OCI-LY7 (cell line): ENCODE measurements at regions not wholly inside any gene's neighbourhood (a gene's known extent, or its start where the extent isn't known, plus 50 kb on each side); places are given as distances from the start of the nearest gene placed in this dataset.

Source experiments
- BruUV-seq: library from RNA; stranded (reverse); fragments of 400-500 nt; replicated peaks from 2 replicates; lab custom pipeline; 2021; lab: Mats Ljungman, UMichigan
- CTCF ChIA-PET: fragments of 300-600 bp; sonication (Branson Sonifier 250); formaldehyde crosslinking; loops from one replicate; lab custom pipeline; 2022; ENCODE audit warnings: antibody characterized with exemption; ENCODE audit not compliant: unreplicated experiment; lab: Charles Lee
- POLR2A ChIA-PET: fragments of 300-600 bp; sonication (Branson Sonifier 250); formaldehyde crosslinking; loops from one replicate; lab custom pipeline; 2022; ENCODE audit warnings: antibody characterized with exemption; lab: Charles Lee
- DNase-seq: peaks from one replicate; pipeline ENCODE4 v3.0.0-alpha.2; 2015; ENCODE audit warnings: low spot score
- H2AFZ ChIP-seq: fragments of 200-600 bp; sonication (generic), shearing (Covaris generic); 2 replicates; pipeline ENCODE4 v1.6.1; 2014; ENCODE audit warnings: mild to moderate bottlenecking, antibody characterized with exemption, low read length, moderate library complexity
- H3K27ac ChIP-seq: fragments of 200-600 bp; sonication (generic); 2 replicates; pipeline ENCODE4 v1.5.1; 2014; ENCODE audit warnings: mixed run types, low read depth, mild to moderate bottlenecking, moderate library complexity, low read length, inconsistent platforms; ENCODE audit not compliant: poor library complexity, severe bottlenecking
- H3K36me3 ChIP-seq: fragments of 200-600 bp; sonication (generic); 2 replicates; pipeline ENCODE4 v1.6.1; 2014; ENCODE audit warnings: mild to moderate bottlenecking, antibody characterized with exemption, low read length, moderate library complexity, mixed read lengths; ENCODE audit not compliant: insufficient read depth
- H3K4me1 ChIP-seq: fragments of 200-600 bp; sonication (generic); 2 replicates; pipeline ENCODE4 v1.5.1; 2014; ENCODE audit warnings: mild to moderate bottlenecking, low read length; ENCODE audit not compliant: insufficient read depth, poor library complexity, severe bottlenecking
- H3K4me2 ChIP-seq: fragments of 200-600 bp; sonication (generic); 2 replicates; pipeline ENCODE4 v1.6.1; 2014; ENCODE audit warnings: mild to moderate bottlenecking, low read length
- H3K4me3 ChIP-seq: fragments of 200-600 bp; sonication (generic); 2 replicates; pipeline ENCODE4 v1.5.1; 2014; ENCODE audit warnings: mild to moderate bottlenecking, low read depth, low read length; ENCODE audit not compliant: poor library complexity, severe bottlenecking
- H3K79me2 ChIP-seq: fragments of 200-600 bp; sonication (generic); 2 replicates; pipeline ENCODE4 v1.6.1; 2016; ENCODE audit warnings: low read depth, mild to moderate bottlenecking, low read length, moderate library complexity, mixed read lengths; ENCODE audit not compliant: insufficient read depth
- H3K9me2 ChIP-seq: fragments of 200-600 bp; sonication (generic); 2 replicates; pipeline ENCODE4 v1.6.1; 2016; ENCODE audit warnings: mild to moderate bottlenecking, low read length, mixed read lengths; ENCODE audit not compliant: insufficient read depth
- H3K9me3 ChIP-seq: fragments of 200-600 bp; sonication (generic); 2 replicates; pipeline ENCODE4 v1.6.1; 2014; ENCODE audit warnings: mild to moderate bottlenecking, mixed run types, low read length, mixed read lengths
- H4K20me1 ChIP-seq: fragments of 200-600 bp; sonication (generic); 2 replicates; pipeline ENCODE4 v1.6.1; 2014; ENCODE audit warnings: mild to moderate bottlenecking, antibody characterized with exemption, low read length, moderate library complexity, mixed read lengths; ENCODE audit not compliant: insufficient read depth
- EZH2phosphoT487 ChIP-seq: fragments of 200-600 bp; sonication (generic); IDR thresholded peaks from 2 replicates; pipeline ENCODE4 v1.6.1; 2018; ENCODE audit warnings: low read depth, borderline replicate concordance, mild to moderate bottlenecking, mixed run types, antibody characterized with exemption, low read length, moderate library complexity, mixed read lengths
- intact Hi-C: fragments of 100-400 bp; cut with micrococcal nuclease; formaldehyde crosslinking; loops from one replicate; pipeline ENCODE4 v1.10.0; 2022; ENCODE audit not compliant: unreplicated experiment
- TF ChIP-seq, protein P1 (sequence below): fragments of 200-600 bp; sonication (generic); conservative IDR thresholded peaks from 2 replicates; pipeline ENCODE4 v1.5.1; 2014; ENCODE audit warnings: mild to moderate bottlenecking, antibody characterized with exemption, low read length, moderate library complexity, mixed read lengths

DNA sequence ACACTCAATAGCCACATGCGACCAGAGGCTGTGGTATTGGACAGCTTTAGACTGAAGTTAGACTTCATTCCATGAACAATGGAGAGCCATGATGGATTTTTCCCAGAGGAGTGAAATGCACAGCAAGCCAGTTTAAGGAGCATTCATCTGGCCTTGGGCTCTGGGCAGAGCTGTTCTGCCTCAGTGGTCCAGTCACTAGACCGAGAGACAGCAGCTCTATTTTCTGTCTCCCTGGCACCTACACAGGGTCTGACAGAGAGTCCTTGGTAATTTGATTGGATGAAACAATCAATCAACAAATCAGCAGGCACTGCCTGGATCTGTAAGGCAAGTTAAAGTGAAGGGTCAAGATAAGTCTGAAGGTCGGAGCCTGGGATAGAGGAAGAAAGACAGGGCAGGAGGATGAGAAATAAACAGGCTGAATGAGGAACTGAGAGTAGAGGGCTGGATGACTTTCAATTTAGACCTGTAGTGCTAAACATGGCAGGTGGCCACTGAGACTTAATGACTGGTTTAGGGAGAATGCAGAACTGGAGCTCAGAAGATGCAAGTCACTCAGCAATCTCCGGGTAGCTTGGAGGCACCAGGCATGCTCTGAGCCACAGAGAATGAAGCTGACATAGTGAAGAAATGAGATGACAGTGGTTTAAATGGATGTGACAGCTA lies 98.5 kb upstream of the SLC25A36 start:
- POLR2A ChIA-PET = interaction anchor here (0.6 to 3.9 kb wide), 17 partner anchors 9 to 114 kb away, joined by 3 to 17 read pairs (median 6); no protein-coding TSS in a partner anchor
- Histone ChIP-seq H3K4me2 (peak overlapping the region; percentile 73), H3K9me3 (no peaks in the 10 kb centered on the region), H3K4me1 (peaks cover 69% of the 10 kb centered on the region), H3K79me2 (no peaks in the 10 kb centered on the region), H3K36me3 (no peaks in the 10 kb centered on the region), H3K9me2 (no peaks in the 10 kb centered on the region), H4K20me1 (no peaks in the 10 kb centered on the region), H2AFZ (peak overlapping the region; percentile 71; the same call in 1 of the 2 replicates), H3K27ac (peak overlapping the region; percentile 92), H3K4me3 (peak overlapping the region; percentile 53)
- intact Hi-C loops = loop anchor here (1.0 kb wide), 1 partner anchor 87 kb away; no protein-coding TSS in a partner anchor
- peak; percentile 95 for DNase-seq
- no TSS peak for BruUV-seq
- TF ChIP-seq, protein P1, sequence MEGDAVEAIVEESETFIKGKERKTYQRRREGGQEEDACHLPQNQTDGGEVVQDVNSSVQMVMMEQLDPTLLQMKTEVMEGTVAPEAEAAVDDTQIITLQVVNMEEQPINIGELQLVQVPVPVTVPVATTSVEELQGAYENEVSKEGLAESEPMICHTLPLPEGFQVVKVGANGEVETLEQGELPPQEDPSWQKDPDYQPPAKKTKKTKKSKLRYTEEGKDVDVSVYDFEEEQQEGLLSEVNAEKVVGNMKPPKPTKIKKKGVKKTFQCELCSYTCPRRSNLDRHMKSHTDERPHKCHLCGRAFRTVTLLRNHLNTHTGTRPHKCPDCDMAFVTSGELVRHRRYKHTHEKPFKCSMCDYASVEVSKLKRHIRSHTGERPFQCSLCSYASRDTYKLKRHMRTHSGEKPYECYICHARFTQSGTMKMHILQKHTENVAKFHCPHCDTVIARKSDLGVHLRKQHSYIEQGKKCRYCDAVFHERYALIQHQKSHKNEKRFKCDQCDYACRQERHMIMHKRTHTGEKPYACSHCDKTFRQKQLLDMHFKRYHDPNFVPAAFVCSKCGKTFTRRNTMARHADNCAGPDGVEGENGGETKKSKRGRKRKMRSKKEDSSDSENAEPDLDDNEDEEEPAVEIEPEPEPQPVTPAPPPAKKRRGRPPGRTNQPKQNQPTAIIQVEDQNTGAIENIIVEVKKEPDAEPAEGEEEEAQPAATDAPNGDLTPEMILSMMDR = no peak
- TF ChIP-seq EZH2phosphoT487 = no peak
- CTCF ChIA-PET = interaction anchor here (1.3 kb wide), 1 partner anchor 86 kb away, joined by 4 read pairs; no protein-coding TSS in a partner anchor

DNA sequence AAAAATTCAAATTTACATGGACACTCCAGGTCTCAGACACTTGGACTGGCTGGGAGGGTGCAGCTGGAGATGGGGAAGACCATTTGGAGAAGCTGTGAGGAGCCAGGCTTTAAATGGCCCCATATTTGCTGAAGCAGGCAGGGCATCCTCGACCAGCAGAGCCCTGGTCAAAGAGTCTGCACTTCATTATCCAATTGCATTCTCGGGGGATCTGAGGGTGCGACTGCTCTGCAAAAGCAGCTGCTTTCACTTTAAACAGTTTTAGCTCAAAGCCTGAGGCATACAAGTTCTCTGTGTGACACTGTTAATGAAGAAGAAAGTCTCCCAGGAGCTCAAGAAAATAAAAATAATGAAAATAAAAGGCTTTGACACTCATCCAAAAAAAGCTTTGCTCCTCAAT lies 98.0 kb upstream of the SLC25A36 start:
- Histone ChIP-seq H3K9me3 (no peaks in the 10 kb centered on the region), H3K9me2 (no peaks in the 10 kb centered on the region), H2AFZ (peak overlapping the region; percentile 71; the same call in 1 of the 2 replicates), H3K36me3 (no peaks in the 10 kb centered on the region), H3K79me2 (no peaks in the 10 kb centered on the region), H3K27ac (peak overlapping the region; percentile 92), H3K4me2 (peak overlapping the region; percentile 73), H3K4me3 (peak overlapping the region; percentile 53), H4K20me1 (no peaks in the 10 kb centered on the region), H3K4me1 (peaks cover 75% of the 10 kb centered on the region)
- ChIA-PET POLR2A (interaction anchor here (0.6 to 3.9 kb wide), 16 partner anchors 9 to 115 kb away, joined by 3 to 17 read pairs (median 6); no protein-coding TSS in a partner anchor), CTCF (interaction anchor here (1.3 kb wide), 1 partner anchor 86 kb away, joined by 4 read pairs; no protein-coding TSS in a partner anchor)
- BruUV-seq = no TSS peak
- TF ChIP-seq, protein P1 = no peak
- TF ChIP-seq EZH2phosphoT487 = no peak
- peak; percentile 55 for DNase-seq
- intact Hi-C loops = loop anchor here (1.0 kb wide), 1 partner anchor 87 kb away; no protein-coding TSS in a partner anchor
